MV-4-11 (cell line): ENCODE measurements at regions not wholly inside any gene's neighbourhood (a gene's known extent, or its start where the extent isn't known, plus 50 kb on each side); places are given as distances from the start of the nearest gene placed in this dataset.

Experiments
- DNase-seq: peaks from one replicate; lab custom pipeline; 2025; lab: John Stamatoyannopoulos, UW

DNA sequence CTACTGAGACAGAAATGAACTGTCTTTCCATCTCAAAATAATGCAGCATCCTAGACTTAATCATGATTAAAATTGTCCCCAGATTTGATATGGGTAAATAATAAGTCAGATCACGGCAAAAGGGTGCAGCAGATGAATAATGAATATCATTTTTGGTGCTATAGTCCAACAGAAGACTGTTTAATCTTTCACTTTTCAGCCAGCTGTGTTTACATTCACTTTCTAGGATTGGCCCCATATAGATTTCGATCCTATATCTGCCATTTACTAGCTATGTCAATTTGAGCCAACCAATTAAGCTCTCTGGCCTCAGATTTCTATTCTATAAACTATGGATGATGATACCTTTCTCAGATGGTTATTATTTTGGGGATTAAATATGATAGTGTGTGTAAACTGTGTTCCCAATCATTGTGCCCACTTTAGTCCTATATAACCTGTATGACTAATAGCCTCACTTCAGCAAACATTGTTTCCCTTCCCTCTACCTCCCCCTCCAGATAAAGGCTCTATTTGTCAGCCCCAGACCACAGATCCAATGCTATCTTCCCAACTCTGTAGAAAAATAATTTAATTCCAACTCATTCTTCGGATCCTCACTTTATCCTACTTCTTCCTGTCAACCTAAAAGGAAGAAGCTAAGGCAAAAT, 53.6 kb upstream of the NT5E start:
- DNase-seq = no peak

DNA sequence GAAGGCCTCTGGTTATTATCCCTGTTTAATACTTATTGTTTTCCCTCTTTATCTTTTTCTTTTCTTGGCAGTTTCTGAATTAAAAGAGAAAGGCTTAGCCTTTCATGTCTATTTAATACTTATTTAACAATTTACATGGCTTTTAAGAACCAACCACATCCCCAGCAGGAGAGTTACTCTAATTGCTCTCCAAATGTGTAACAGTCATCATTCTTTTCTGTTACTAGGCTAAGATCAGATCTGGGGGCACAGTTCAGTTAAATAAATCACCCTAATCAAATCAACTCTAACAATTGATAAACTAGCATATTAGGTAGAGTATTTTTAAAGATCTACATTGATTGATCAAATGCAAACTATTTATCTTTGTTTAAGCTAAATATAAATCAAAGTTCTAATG, 54.1 kb upstream of the NT5E start:
- no peak for DNase-seq

DNA sequence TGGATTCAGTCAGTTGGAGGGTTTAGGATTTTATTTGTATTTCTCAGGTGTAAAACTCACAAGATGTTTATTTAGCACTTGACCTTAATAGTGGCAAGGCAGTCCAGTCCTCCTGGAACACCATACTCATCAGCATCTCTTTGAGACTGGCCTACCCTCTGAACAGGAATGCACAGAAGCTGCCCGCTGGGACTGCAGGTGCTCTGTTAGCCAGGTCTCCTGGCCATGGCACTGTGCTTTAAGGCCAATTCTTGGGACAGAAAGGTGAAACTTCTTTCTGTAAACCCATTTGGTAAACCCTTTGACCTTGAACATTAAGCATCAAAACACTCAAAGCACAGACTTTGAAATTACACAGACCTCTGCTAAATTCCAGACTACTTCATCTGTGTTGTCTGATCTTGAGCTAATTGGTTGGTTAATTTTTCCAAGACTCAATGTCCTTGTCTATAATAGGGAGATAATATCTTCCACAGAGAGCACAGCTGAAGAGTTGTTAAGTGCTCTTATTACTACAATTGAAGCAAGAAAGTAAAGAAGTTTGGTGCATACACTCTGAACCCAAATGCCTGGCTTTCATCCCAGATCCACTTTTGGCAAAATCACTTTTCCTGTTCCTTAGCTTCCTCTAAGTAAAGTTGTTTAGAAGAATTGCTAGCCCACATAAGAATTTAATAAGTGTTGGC, 54.9 kb upstream of the NT5E start:
- DNase-seq = no peak

- DNase-seq = no peak
Measured at GRCh38 chr6:85394199-85394598, 55.7 kb upstream of the NT5E start.

GRCh38 chr6:85392379-85392778, 57.5 kb upstream of the NT5E start:
- no peak for DNase-seq

DNA sequence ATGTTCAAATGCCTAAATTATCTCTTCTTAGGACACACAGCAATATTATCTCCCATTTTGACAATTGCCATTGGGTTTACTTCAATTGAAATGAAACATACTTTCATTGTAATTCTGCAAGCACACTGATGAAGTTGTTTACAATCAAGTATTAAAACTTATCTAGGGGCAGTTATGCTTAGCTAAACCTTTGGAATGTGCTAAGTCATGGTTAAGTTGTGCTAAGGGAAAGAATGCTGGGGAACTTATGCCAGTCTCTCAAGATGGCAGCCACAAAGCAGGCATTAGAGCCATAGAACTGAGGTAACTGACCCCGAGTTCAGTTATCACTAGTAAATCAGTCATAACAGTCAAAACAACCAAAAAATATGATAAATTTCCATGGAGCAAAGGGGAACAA, 59.1 kb upstream of the NT5E start:
- no peak for DNase-seq

GRCh38 chr6:85390105-85390728, 59.7 kb upstream of the NT5E start:
- no peak for DNase-seq

DNA sequence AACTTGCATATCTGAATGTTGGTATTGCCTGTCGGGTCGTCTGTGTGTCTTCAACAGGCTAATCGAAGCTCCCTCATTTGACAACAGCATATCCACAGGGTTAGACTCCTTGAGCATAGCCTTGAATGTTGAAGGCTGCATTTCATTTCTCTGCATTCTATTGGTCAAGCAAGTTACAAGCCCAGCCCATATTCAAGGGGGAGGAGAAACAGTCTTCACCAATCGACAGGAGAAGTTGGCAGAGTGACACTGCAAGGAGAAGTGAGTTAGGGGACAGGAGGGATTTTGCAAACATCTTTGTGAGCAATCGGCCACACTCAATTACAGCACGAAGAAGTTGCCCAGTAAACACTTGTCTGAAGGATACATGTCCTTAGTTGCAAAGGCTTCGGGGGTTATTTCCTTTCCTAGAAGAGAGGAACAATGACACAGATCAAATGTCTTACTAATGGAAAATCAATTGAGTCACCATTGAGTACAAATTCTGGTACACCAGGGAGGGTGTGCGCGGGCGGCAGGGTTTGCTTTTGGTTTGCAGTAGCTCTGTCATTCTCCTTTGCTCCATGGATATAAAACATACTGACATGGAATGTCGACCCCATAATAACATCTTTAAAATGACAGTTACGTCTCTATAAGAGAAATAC, 60.6 kb upstream of the NT5E start:
- DNase-seq = no peak

GRCh38 chr6:85388531-85388930, 61.4 kb upstream of the NT5E start:
- no peak for DNase-seq

DNA sequence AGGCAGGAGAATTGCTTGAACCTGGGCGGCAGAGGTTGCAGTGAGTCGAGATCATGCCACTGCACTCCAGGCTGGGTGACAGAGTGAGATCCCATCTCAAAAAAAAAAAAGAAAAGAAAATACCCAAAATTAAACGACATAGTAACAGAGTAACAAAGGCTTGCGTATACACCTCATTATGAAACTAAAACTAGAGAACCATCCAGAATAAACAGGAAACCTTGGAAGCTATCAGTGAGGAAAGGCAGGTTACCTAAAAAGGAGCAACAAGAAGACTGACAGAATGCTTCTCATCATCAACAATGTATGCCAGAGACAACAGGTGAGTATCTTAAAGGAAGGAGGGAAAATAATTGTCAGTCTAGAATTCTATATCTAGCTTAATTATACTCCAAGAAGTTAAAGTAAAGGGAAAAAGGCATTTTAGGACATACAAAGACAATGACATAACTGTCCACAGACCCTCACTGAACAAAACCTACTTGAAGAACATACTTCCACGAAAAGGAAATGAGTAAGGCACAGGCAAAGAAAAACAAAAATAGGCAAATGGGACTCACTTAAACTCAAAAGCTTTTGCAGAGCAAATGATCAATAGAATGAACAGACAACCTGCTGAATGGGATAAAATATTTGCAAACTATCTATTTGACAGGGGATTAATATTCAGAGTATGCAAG, 64.1 kb upstream of the NT5E start:
- DNase-seq = no peak

- no peak for DNase-seq
Measured at GRCh38 chr6:85383042-85383441, 66.8 kb upstream of the NT5E start.

GRCh38 chr6:85382541-85382940, 67.3 kb upstream of the NT5E start:
- DNase-seq = no peak

DNA sequence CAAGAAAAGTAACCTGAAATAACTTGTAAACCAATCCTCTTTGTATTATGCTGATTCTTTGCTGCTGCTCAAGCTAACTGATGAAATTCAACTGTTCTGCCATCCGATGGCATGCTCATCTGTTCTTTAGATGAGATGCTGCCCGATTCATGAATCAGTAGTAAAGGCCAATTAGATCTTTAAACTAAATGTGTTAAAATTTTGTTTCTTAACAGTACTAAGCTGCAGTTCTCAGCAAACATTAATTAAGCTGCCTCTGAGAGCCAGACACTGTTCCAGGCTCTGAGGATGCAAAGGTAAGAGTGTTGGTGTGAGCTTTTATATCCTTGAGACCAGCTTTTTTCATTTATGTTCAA, 77.0 kb upstream of the NT5E start:
- DNase-seq = no peak

- DNase-seq = peak; percentile 56
Measured at GRCh38 chr6:85372188-85372914, 77.5 kb upstream of the NT5E start.

DNA sequence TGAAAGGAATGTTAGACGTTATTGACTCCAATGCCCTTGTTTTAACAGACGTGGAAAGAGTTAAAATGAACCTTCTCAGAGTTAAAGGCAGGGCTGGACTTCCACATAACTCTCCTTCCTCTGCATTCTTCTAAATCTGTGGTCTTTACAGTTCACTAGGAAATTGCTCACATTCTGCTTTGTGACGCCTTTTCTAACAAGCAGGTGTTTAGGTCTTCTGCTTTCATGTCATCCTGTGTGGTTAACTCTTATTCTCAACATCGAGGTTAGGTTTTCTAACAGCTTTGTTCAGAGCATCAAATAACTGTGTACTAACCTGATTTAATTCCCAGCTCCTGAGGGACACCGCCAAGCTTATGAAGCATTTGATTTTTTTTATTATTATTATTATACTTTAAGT, 81.3 kb upstream of the NT5E start:
- DNase-seq = no peak

DNA sequence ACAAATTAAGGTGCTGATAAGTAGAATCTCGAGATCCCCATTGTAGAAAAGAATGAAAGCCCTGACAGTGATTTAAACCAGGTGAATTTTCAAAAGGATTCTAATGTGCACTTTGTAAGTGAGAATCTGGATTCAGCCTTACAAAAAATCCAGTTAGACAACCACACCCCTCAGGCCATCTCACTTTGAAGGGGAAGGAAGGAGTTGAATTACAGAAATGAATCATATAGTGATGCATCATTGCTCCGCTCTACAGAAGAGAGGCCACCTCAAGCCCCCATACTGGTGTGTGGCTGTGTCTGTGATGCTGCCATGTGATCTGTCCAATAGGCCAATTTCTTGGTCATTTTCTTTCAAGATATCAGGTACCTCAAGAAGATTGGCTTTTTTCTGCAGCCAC, 85.5 kb upstream of the NT5E start:
- DNase-seq = no peak

GRCh38 chr6:85363870-85364269, 86.0 kb upstream of the NT5E start:
- no peak for DNase-seq

GRCh38 chr6:85362652-85363310, 87.1 kb upstream of the NT5E start:
- DNase-seq = no peak

- DNase-seq = no peak
Measured at GRCh38 chr6:85361643-85362014, 88.3 kb upstream of the NT5E start.

GRCh38 chr6:85360794-85361642, 88.9 kb upstream of the NT5E start:
- DNase-seq = peak; percentile 21

GRCh38 chr6:85357651-85358050, 92.2 kb upstream of the NT5E start:
- no peak for DNase-seq
